ENCODE measurements at regions not wholly inside any gene's neighbourhood (a gene's known extent, or its start where the extent isn't known, plus 50 kb on each side); places are given as distances from the start of the nearest gene placed in this dataset.
"Not testable (repeated sequence)": the region's sequence is repeated elsewhere in the genome, so short reads cannot be mapped to it uniquely, and the experiment has no call there.

- ATAC-seq, result not testable (repeated sequence)
Measured at GRCh38 chr11:43168241-43168640, 143.6 kb upstream of the API5 start.

- no peak for ATAC-seq
Measured at GRCh38 chr11:43172477-43172876, 139.3 kb upstream of the API5 start.

- no peak for ATAC-seq
Measured at GRCh38 chr11:43177975-43178374, 133.8 kb upstream of the API5 start.

GRCh38 chr11:43194459-43194858 lies 117.3 kb upstream of the API5 start:
- not testable (repeated sequence) for ATAC-seq

- ATAC-seq, result no peak
Measured at GRCh38 chr11:43197379-43197778, 114.4 kb upstream of the API5 start.

GRCh38 chr11:43200031-43200430 lies 111.8 kb upstream of the API5 start:
- ATAC-seq, result no peak

- ATAC-seq, result no peak
Measured at GRCh38 chr11:43212279-43212678, 99.5 kb upstream of the API5 start.

- no peak for ATAC-seq
Measured at GRCh38 chr11:43214471-43214870, 97.3 kb upstream of the API5 start.

- ATAC-seq, result no peak
Measured at GRCh38 chr11:43217849-43218248, 93.9 kb upstream of the API5 start.

GRCh38 chr11:43222215-43222614 lies 89.6 kb upstream of the API5 start:
- no peak for ATAC-seq

GRCh38 chr11:43223026-43223425 lies 88.8 kb upstream of the API5 start:
- ATAC-seq, result no peak

GRCh38 chr11:43234881-43235280 lies 76.9 kb upstream of the API5 start:
- ATAC-seq, result no peak

GRCh38 chr11:43238341-43238740 lies 73.5 kb upstream of the API5 start:
- ATAC-seq, result no peak

- ATAC-seq, result no peak
Measured at GRCh38 chr11:43239791-43240190, 72.0 kb upstream of the API5 start.

- ATAC-seq, result no peak
Measured at GRCh38 chr11:43242401-43242800, 69.4 kb upstream of the API5 start.

- no peak for ATAC-seq
Measured at GRCh38 chr11:43243927-43244326, 67.9 kb upstream of the API5 start.

GRCh38 chr11:43245466-43245865 lies 66.3 kb upstream of the API5 start:
- ATAC-seq, result no peak

GRCh38 chr11:43250309-43250708 lies 61.5 kb upstream of the API5 start:
- no peak for ATAC-seq

GRCh38 chr11:43261775-43262174 lies 50.0 kb upstream of the API5 start:
- ATAC-seq, result no peak

All from esophagus mucosa (tissue), 1 donor.